Fibroblast of gingiva (primary cell): ENCODE measurements at regions not wholly inside any gene's neighbourhood (a gene's known extent, or its start where the extent isn't known, plus 50 kb on each side); places are given as distances from the start of the nearest gene placed in this dataset.
A peak's percentile ranks its signal among the peaks of the same experiment; 100 is the strongest.

ENCODE experiments used
- DNase-seq: peaks from one replicate; pipeline ENCODE4 v3.0.0-alpha.2; 2011; ENCODE audit warnings: low read depth

- peak; percentile 41 for DNase-seq
Observed at GRCh38 chr16:74169687-74170376, 126.8 kb upstream of the PSMD7 start.

GRCh38 chr16:74169066-74169465 lies 127.5 kb upstream of the PSMD7 start:
- DNase-seq = no peak

DNA sequence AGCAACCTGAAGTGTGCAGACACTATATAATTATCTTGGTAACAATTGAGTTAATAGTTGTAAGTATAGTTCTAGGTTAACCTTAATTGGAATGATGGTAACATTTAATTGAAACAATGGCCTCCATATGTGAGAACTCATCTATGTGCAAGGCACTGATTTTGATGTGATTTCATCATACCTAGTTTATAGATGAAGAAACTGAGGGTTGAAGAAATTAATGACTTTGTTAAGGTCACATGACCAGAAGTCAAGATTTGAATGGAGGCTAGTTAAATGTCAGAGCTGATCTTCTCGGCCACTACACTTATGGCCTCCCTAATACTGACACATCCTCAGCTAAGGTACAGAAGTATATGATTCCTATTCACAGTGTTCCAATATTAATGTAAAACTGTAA lies 128.2 kb upstream of the PSMD7 start:
- DNase-seq = no peak

DNA sequence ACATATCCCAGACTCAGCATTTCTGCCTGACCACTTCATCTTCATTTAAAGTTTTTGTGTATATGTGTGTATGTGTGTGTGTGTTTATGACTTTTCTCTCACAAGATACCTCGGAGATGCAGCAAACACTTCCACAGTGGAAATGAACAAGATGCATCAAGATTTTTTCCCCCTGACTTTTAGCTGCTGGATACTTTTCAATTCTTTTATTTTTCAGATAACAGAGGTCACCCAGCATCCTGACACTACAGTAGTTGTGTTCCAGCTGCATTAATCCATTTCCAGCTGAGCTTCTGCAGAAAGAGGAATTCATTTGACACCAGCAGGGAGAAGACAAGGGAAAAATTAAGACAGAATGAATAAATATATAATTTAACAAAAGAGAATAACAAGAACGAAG lies 130.2 kb upstream of the PSMD7 start:
- no peak for DNase-seq

DNA sequence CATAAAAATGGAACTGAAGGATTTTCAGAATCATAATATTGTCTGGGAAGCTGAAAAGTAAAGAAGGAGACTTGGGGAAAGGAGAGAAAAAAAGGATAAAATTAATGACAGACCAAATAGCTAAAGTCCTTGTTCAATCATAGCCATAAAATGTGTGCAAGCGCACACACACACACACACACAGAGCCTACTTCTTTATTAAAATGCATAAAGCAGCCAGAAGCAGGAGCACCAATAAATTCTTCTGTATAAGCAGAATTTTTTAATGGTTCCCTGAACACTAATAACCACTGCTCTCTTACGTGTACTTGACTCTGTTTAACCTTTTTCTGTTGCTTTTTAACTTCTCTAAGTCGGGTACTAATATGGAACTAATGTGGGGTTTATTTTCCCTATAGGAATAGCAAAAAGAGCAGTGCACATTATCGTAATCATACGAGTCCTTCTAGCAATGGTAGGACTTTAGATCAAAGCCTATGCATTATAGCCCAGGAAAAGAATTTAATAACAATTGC lies 131.0 kb upstream of the PSMD7 start:
- no peak for DNase-seq

GRCh38 chr16:74160759-74161158 lies 135.9 kb upstream of the PSMD7 start:
- DNase-seq = no peak

- no peak for DNase-seq
Observed at GRCh38 chr16:74153773-74154172, 142.8 kb upstream of the PSMD7 start.

DNA sequence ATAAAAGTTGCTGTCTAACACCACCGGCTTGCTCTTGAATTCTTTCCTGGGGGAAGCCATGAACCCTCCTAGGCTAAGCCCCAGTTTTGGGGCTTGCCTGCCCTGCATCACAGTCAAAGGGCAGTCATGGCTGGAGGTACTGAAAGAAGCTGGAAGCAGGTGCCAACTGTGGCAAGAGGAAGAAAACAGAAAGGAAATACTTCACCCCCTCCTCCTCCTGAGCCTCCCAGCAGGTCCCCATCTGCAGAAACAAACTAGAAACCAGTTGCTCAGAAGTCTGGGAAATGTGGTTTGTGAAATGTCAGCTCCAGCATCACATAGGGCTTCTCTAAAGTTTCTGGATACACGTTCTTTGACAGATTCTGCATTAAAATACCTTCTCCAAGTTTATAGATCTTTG lies 150.0 kb upstream of the PSMD7 start:
- DNase-seq = no peak

- no peak for DNase-seq
Observed at GRCh38 chr16:74143171-74143570, 153.4 kb upstream of the PSMD7 start.

DNA sequence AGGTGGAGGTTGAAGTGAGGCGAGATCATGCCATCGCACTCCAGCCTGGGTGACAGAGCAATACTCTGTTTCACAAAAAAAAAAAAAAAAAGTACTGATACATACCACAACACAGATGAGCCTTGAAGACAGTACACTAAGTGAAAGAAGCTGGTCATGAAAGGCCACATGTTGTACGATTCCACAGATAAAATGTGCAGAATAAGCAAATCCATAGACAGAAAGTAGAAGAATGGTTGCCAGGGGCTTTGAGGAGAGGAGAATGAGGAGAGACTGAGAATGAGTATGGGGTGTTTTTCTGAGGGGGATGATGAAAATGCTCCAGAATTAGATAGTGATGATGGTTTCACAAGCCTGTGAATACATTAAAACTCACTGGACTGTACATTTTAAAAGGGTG lies 155.6 kb upstream of the PSMD7 start:
- no peak for DNase-seq

- DNase-seq = no peak
Observed at GRCh38 chr16:74140557-74140956, 156.1 kb upstream of the PSMD7 start.

GRCh38 chr16:74123826-74124225 lies 172.8 kb upstream of the PSMD7 start:
- DNase-seq = no peak

GRCh38 chr16:74123195-74123594 lies 173.4 kb upstream of the PSMD7 start:
- no peak for DNase-seq

- no peak for DNase-seq
Observed at GRCh38 chr16:74117798-74118197, 178.8 kb upstream of the PSMD7 start.

DNA sequence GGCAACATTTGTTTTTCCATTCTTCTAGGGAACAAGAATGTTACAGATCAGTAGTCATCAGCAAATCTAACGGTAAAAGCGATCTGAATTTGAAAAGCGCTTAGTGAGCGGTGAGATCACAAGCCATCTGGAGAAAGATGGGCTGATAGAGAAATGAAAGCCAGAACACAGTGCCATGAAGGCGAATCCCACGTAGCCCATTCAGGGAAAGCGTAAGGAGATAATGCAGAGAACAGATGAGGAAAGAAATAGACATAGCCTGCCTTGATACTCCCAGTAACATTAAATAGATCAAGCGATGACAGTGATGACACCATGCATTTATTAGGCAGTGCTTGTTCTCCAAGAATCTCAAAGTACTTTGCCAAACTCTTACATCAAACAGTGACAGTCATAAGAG lies 183.1 kb upstream of the PSMD7 start:
- no peak for DNase-seq

DNA sequence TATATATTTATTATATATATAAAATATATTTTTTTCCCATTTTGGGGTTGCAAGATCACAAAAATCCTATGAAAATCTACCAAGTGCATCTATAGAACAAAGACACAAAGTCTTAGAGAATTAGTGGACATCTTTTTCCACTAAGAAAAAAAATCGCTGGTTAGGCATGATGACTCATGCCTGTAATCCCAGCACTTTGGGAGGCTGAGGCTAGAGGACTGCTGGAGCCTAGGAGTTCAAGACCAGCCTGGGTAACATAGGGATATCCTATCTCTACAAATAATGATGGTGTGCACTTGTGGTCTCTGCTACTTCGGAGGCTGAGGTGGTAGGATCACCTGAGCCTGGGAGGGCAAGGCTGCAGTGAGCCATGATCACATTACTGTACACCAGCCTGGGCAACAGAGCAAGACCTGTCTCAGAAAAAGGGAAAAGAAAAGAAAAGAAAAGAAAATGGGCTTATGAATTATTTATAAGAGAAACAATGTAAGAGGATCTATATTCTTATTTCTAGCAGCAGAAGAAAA lies 185.1 kb upstream of the PSMD7 start:
- DNase-seq = no peak

GRCh38 chr16:74107795-74108610 lies 188.6 kb upstream of the PSMD7 start:
- DNase-seq = peak; percentile 11

GRCh38 chr16:74104022-74104421 lies 192.6 kb upstream of the PSMD7 start:
- no peak for DNase-seq

DNA sequence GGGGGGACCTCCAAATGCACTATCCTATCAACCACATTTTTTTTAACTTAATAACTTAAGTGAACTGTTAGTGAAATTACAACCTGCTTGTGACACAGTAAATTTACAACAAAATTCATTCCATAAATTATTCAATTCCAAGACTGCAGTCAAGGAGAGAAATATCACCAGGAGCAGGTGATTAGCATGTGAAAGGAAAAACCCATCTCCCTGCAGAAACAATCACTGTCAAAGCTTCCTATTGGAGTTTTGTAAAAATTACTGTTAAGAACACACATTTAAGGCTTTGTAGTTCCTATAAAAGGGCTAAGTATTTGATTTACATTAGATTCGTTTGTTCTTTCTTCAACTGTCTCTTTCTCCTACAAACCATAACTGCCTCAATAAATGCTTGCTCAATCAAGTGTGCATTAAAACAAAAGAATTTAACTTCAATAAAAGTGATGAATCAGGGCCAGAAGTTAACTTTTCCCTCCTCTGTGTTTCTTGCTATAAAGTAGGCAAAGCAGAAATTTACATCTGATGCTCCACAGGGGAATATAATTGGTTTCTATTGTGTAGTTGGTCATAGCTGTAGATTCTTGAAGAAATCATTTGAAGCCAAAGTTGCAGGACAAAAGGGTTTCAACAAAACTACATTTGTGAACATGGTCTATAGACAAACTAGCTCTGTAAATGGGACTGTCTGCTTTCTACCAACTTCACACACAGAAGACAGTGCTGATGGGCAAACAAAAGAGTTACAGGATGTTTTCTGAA lies 195.1 kb upstream of the PSMD7 start:
- no peak for DNase-seq

GRCh38 chr16:74100395-74101326 lies 196.0 kb upstream of the PSMD7 start:
- no peak for DNase-seq

DNA sequence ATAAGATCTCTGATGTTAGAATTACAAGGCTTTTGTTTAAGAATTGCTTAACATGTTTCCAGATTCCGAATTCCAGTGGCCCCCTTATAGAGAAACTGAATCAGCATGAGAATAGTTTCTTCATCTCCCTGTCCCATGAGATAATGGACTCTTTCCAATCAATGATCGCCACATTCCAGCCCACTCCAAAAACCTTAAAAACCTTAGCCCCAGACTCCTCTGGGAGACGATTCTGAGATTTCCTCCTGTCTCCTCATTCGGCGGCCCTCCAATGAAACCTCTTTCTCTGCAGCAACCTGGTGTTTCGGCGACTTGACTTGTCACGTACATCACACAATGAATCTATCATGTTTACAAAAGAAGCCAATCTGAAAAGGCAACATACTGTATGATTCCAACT lies 197.1 kb upstream of the PSMD7 start:
- no peak for DNase-seq
